GM12892 (cell line): ENCODE measurements at regions not wholly inside any gene's neighbourhood (a gene's known extent, or its start where the extent isn't known, plus 50 kb on each side); places are given as distances from the start of the nearest gene placed in this dataset.

Source experiments
- DNase-seq: peaks from one replicate; pipeline ENCODE4 v3.0.0; 2011; ENCODE audit not compliant: insufficient read length
- FAIRE-seq: peaks from 2 replicates; lab custom pipeline; 2011; peaks lifted over from hg19 to GRCh38; lab: Jason Lieb, UNC
- POLR2A ChIP-seq: IDR thresholded peaks from 2 replicates; pipeline ENCODE4 v1.6.1; 2011; ENCODE audit warnings: low read depth, low read length, control low read depth
- POLR2AphosphoS5 ChIP-seq: IDR thresholded peaks from 2 replicates; pipeline ENCODE4 v1.6.1; 2011; ENCODE audit warnings: low read depth, low read length, control low read depth
- TAF1 ChIP-seq: IDR thresholded peaks from 2 replicates; pipeline ENCODE4 v1.6.1; 2011; ENCODE audit warnings: low read depth, mild to moderate bottlenecking, control low read depth, low read length, borderline replicate concordance

GRCh38 chr2:145652571-145653545 is 1132.9 kb upstream of the ZEB2 start:
- DNase-seq (no peak), FAIRE-seq (no peak)
- TF ChIP-seq TAF1 (no peak), POLR2AphosphoS5 (no peak), POLR2A (no peak)

- DNase-seq (no peak), FAIRE-seq (no peak)
Measured at GRCh38 chr2:145652036-145652435, 1132.1 kb upstream of the ZEB2 start.

GRCh38 chr2:145650226-145650625 is 1130.3 kb upstream of the ZEB2 start:
- no peak for FAIRE-seq
- TF ChIP-seq POLR2AphosphoS5, result no peak
- TF ChIP-seq TAF1, result no peak
- no peak for TF ChIP-seq POLR2A
- DNase-seq, result no peak

More at GRCh38 chr2:145652036-145652435, 1132.1 kb upstream of the ZEB2 start:
- TF ChIP-seq POLR2A (no peak), POLR2AphosphoS5 (no peak), TAF1 (no peak)

GRCh38 chr2:145649061-145649460 is 1129.1 kb upstream of the ZEB2 start:
- no peak for DNase-seq
- no peak for FAIRE-seq
- TF ChIP-seq TAF1 (no peak), POLR2AphosphoS5 (no peak), POLR2A (no peak)

- no peak for TF ChIP-seq TAF1
- TF ChIP-seq POLR2A, result no peak
- TF ChIP-seq POLR2AphosphoS5, result no peak
- peak; percentile 9 for DNase-seq
- FAIRE-seq, result peak; percentile 78
Measured at GRCh38 chr2:145644820-145645302, 1124.9 kb upstream of the ZEB2 start.

GRCh38 chr2:145638675-145639074 is 1118.8 kb upstream of the ZEB2 start:
- TF ChIP-seq TAF1 (no peak), POLR2A (no peak), POLR2AphosphoS5 (no peak)
- DNase-seq (no peak), FAIRE-seq (no peak)

GRCh38 chr2:145635706-145636427 is 1115.9 kb upstream of the ZEB2 start:
- FAIRE-seq, result no peak
- TF ChIP-seq TAF1 (no peak), POLR2AphosphoS5 (no peak), POLR2A (no peak)
- no peak for DNase-seq

- FAIRE-seq (peak; percentile 36), DNase-seq (no peak)
- no peak for TF ChIP-seq POLR2A
- no peak for TF ChIP-seq POLR2AphosphoS5
- no peak for TF ChIP-seq TAF1
Measured at GRCh38 chr2:145631561-145631960, 1111.6 kb upstream of the ZEB2 start.

GRCh38 chr2:145626301-145626700 is 1106.4 kb upstream of the ZEB2 start:
- DNase-seq, result no peak
- TF ChIP-seq POLR2AphosphoS5 (no peak), POLR2A (no peak), TAF1 (no peak)
- FAIRE-seq, result no peak

GRCh38 chr2:145625111-145625510 is 1105.2 kb upstream of the ZEB2 start:
- DNase-seq (no peak), FAIRE-seq (no peak)
- TF ChIP-seq POLR2A, result no peak
- TF ChIP-seq TAF1, result no peak
- no peak for TF ChIP-seq POLR2AphosphoS5

- no peak for DNase-seq
- FAIRE-seq, result no peak
- no peak for TF ChIP-seq POLR2AphosphoS5
Measured at GRCh38 chr2:145623136-145623535, 1103.2 kb upstream of the ZEB2 start.

- FAIRE-seq (no peak), DNase-seq (no peak)
- TF ChIP-seq POLR2A, result no peak
Measured at GRCh38 chr2:145622285-145622684, 1102.4 kb upstream of the ZEB2 start.
